WTC11 (cell line): ENCODE measurements at regions not wholly inside any gene's neighbourhood (a gene's known extent, or its start where the extent isn't known, plus 50 kb on each side); places are given as distances from the start of the nearest gene placed in this dataset.

Experiments used
- ATAC-seq: fragments of 200-7000 bp; cut with Tn5 transposase; 2 replicates; pipeline ENCODE4 v1.10.0; 2021; ENCODE audit warnings: mild to moderate bottlenecking, moderate library complexity
- CTCF ChIA-PET: fragments of 300-600 bp; sonication (Branson Sonifier 250); formaldehyde crosslinking; loops from one replicate; lab custom pipeline; 2021; ENCODE audit warnings: antibody characterized with exemption; lab: Charles Lee
- POLR2A ChIA-PET: fragments of 350-600 bp; sonication (Branson Sonifier 250); formaldehyde crosslinking; loops from one replicate; lab custom pipeline; 2021; ENCODE audit warnings: antibody characterized with exemption; lab: Charles Lee
- DNase-seq: peaks from one replicate; pipeline ENCODE4 v3.0.0; 2021; ENCODE audit warnings: low spot score
- H3K27ac Mint-ChIP-seq: 2 replicates; pipeline ENCODE4 v1.8.0; 2021; ENCODE audit warnings: mixed read lengths
- H3K27me3 Mint-ChIP-seq: 2 replicates; pipeline ENCODE4 v1.8.0; 2021; ENCODE audit warnings: low read depth, mild to moderate bottlenecking, moderate library complexity, mixed read lengths
- H3K36me3 Mint-ChIP-seq: 2 replicates; pipeline ENCODE4 v1.8.0; 2021; ENCODE audit warnings: mixed read lengths
- H3K4me1 Mint-ChIP-seq: 2 replicates; pipeline ENCODE4 v1.8.0; 2022; ENCODE audit warnings: mixed read lengths
- H3K4me3 Mint-ChIP-seq: 2 replicates; pipeline ENCODE4 v1.8.0; 2021; ENCODE audit warnings: mild to moderate bottlenecking, moderate library complexity, mixed read lengths
- H3K9me3 Mint-ChIP-seq: 2 replicates; pipeline ENCODE4 v1.8.0; 2021; ENCODE audit warnings: mixed read lengths
- GABPB1 ChIP-seq: sonication (generic); formaldehyde crosslinking; IDR thresholded peaks from 2 replicates; pipeline ENCODE4 v1.8.1; 2023; ENCODE audit warnings: mild to moderate bottlenecking, missing genetic modification reagents
- JAZF1 ChIP-seq: fragments of 250-450 bp; sonication (Bioruptor Pico); IDR thresholded peaks from 2 replicates; pipeline ENCODE4 v1.9.0; 2021; ENCODE audit warnings: moderate library complexity, mild to moderate bottlenecking, inconsistent platforms
- MYBL2 ChIP-seq: sonication (generic); formaldehyde crosslinking; IDR thresholded peaks from 2 replicates; pipeline ENCODE4 v1.8.1; 2023; ENCODE audit warnings: mild to moderate bottlenecking, moderate library complexity, missing genetic modification reagents
- NFE2L1 ChIP-seq: sonication (generic); formaldehyde crosslinking; IDR thresholded peaks from 2 replicates; pipeline ENCODE4 v1.8.1; 2023; ENCODE audit warnings: missing genetic modification reagents
- NFYB ChIP-seq: sonication (generic); formaldehyde crosslinking; conservative IDR thresholded peaks from 2 replicates; pipeline ENCODE4 v1.8.0; 2022; ENCODE audit warnings: low read depth, missing genetic modification reagents
- OVOL2 ChIP-seq: fragments of 250-450 bp; sonication (Bioruptor Pico); IDR thresholded peaks from 2 replicates; pipeline ENCODE4 v1.9.0; 2021; ENCODE audit warnings: mild to moderate bottlenecking, borderline replicate concordance
- TCF7 ChIP-seq: sonication (generic); formaldehyde crosslinking; IDR thresholded peaks from 2 replicates; pipeline ENCODE4 v1.8.0; 2022; ENCODE audit warnings: mild to moderate bottlenecking, low read depth, missing genetic modification reagents, moderate library complexity
- TEAD1 ChIP-seq: sonication (generic); formaldehyde crosslinking; IDR thresholded peaks from 2 replicates; pipeline ENCODE4 v1.8.0; 2022; ENCODE audit warnings: mild to moderate bottlenecking, missing genetic modification reagents
- ZNF121 ChIP-seq: sonication (generic); formaldehyde crosslinking; IDR thresholded peaks from 2 replicates; pipeline ENCODE4 v1.8.0; 2023; ENCODE audit warnings: missing genetic modification reagents
- ZNF138 ChIP-seq: sonication (generic); formaldehyde crosslinking; conservative IDR thresholded peaks from 2 replicates; pipeline ENCODE4 v1.8.1; 2022; ENCODE audit warnings: mild to moderate bottlenecking, moderate library complexity, missing genetic modification reagents
- ZNF416 ChIP-seq: fragments of 250-450 bp; sonication (Bioruptor Pico); IDR thresholded peaks from 2 replicates; pipeline ENCODE4 v1.9.0; 2021; ENCODE audit warnings: mild to moderate bottlenecking, inconsistent platforms
- ZNF671 ChIP-seq: fragments of 250-450 bp; sonication (Bioruptor Pico); IDR thresholded peaks from 2 replicates; pipeline ENCODE4 v1.8.0; 2021; ENCODE audit warnings: mild to moderate bottlenecking
- TF ChIP-seq, protein P1 (sequence below): fragments of 250-450 bp; sonication (Bioruptor Pico); IDR thresholded peaks from 2 replicates; pipeline ENCODE4 v1.8.0; 2021; ENCODE audit warnings: mild to moderate bottlenecking
- TF ChIP-seq, protein P2 (sequence below): sonication (generic); formaldehyde crosslinking; IDR thresholded peaks from 2 replicates; pipeline ENCODE4 v1.8.1; 2023; ENCODE audit warnings: mild to moderate bottlenecking, missing genetic modification reagents, moderate library complexity
- TF ChIP-seq, protein P3 (sequence below): sonication (generic); formaldehyde crosslinking; IDR thresholded peaks from 2 replicates; pipeline ENCODE4 v1.8.0; 2022; ENCODE audit warnings: mild to moderate bottlenecking, missing genetic modification reagents
- TF ChIP-seq, protein P4 (sequence below): fragments of 250-450 bp; sonication (Bioruptor Pico); IDR thresholded peaks from 2 replicates; pipeline ENCODE4 v1.9.0; 2021; ENCODE audit warnings: moderate library complexity, mild to moderate bottlenecking, inconsistent platforms, borderline replicate concordance
- TF ChIP-seq, protein P5 (sequence below): fragments of 250-450 bp; sonication (Bioruptor Pico); IDR thresholded peaks from 2 replicates; pipeline ENCODE4 v2.1.2; 2022; ENCODE audit warnings: mild to moderate bottlenecking, moderate library complexity
- TF ChIP-seq, protein P6 (sequence below): sonication (generic); formaldehyde crosslinking; IDR thresholded peaks from 2 replicates; pipeline ENCODE4 v1.8.1; 2023; ENCODE audit warnings: mild to moderate bottlenecking, missing genetic modification reagents, moderate library complexity
- TF ChIP-seq, protein P7 (sequence below): fragments of 250-450 bp; sonication (Bioruptor Pico); conservative IDR thresholded peaks from 2 replicates; pipeline ENCODE4 v1.9.0; 2021; ENCODE audit warnings: mild to moderate bottlenecking
- TF ChIP-seq, protein P8 (sequence below): sonication (generic); formaldehyde crosslinking; IDR thresholded peaks from 2 replicates; pipeline ENCODE4 v1.8.1; 2022; ENCODE audit warnings: low read depth, missing genetic modification reagents, borderline replicate concordance

DNA sequence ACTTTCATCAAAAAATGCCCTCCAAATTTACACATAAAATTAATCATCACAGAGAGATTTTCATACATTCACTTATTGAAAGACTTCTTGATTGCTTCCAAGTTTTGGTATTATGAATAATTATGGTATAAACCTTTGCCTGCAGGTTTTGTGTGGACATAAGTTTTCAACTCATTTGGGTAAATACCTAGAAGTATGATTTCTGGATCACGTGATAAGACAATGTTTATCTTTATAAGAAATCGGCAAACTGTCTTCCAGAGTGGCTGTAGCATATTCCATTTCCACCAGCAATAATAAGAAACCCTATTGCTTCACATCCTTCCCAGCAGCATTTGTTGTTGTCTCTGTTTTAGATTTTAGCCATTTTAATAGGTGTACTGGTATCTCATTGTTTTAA is 1507.0 kb upstream of the IGFBP7 start:
- no peak overlapping the region for H3K4me3 Mint-ChIP-seq
- ATAC-seq = no peak
- CTCF ChIA-PET = no interaction called here
- no peaks in the 10 kb centered on the region for H3K27me3 Mint-ChIP-seq
- H3K4me1 Mint-ChIP-seq = peaks cover 4% of the 10 kb centered on the region; the same call in 1 of the 2 replicates
- POLR2A ChIA-PET = no interaction called here
- H3K36me3 Mint-ChIP-seq = peaks cover 36% of the 10 kb centered on the region
- H3K27ac Mint-ChIP-seq = no peak overlapping the region
- no peak for DNase-seq
- TF ChIP-seq ZNF416 (CRISPR knock-in tag) (no peak), ZNF138 (CRISPR knock-in tag) (no peak), OVOL2 (CRISPR knock-in tag) (no peak), NFYB (CRISPR knock-in tag) (no peak), GABPB1 (no peak), ZNF121 (CRISPR knock-in tag) (no peak), MYBL2 (CRISPR knock-in tag) (no peak), TCF7 (CRISPR knock-in tag) (no peak), TEAD1 (CRISPR knock-in tag) (no peak), NFE2L1 (CRISPR knock-in tag) (no peak), JAZF1 (CRISPR knock-in tag) (no peak), ZNF671 (CRISPR knock-in tag) (no peak)
- TF ChIP-seq, protein P1, sequence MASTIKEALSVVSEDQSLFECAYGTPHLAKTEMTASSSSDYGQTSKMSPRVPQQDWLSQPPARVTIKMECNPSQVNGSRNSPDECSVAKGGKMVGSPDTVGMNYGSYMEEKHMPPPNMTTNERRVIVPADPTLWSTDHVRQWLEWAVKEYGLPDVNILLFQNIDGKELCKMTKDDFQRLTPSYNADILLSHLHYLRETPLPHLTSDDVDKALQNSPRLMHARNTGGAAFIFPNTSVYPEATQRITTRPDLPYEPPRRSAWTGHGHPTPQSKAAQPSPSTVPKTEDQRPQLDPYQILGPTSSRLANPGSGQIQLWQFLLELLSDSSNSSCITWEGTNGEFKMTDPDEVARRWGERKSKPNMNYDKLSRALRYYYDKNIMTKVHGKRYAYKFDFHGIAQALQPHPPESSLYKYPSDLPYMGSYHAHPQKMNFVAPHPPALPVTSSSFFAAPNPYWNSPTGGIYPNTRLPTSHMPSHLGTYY (CRISPR knock-in tag) = no peak
- TF ChIP-seq, protein P2, sequence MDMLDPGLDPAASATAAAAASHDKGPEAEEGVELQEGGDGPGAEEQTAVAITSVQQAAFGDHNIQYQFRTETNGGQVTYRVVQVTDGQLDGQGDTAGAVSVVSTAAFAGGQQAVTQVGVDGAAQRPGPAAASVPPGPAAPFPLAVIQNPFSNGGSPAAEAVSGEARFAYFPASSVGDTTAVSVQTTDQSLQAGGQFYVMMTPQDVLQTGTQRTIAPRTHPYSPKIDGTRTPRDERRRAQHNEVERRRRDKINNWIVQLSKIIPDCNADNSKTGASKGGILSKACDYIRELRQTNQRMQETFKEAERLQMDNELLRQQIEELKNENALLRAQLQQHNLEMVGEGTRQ (CRISPR knock-in tag) = no peak
- TF ChIP-seq, protein P3, sequence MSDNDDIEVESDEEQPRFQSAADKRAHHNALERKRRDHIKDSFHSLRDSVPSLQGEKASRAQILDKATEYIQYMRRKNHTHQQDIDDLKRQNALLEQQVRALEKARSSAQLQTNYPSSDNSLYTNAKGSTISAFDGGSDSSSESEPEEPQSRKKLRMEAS (CRISPR knock-in tag) = no peak
- TF ChIP-seq, protein P4, sequence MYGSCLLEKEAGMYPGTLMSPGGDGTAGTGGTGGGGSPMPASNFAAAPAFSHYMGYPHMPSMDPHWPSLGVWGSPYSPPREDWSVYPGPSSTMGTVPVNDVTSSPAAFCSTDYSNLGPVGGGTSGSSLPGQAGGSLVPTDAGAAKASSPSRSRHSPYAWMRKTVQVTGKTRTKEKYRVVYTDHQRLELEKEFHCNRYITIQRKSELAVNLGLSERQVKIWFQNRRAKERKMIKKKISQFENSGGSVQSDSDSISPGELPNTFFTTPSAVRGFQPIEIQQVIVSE (CRISPR knock-in tag) = no peak
- TF ChIP-seq, protein P5, sequence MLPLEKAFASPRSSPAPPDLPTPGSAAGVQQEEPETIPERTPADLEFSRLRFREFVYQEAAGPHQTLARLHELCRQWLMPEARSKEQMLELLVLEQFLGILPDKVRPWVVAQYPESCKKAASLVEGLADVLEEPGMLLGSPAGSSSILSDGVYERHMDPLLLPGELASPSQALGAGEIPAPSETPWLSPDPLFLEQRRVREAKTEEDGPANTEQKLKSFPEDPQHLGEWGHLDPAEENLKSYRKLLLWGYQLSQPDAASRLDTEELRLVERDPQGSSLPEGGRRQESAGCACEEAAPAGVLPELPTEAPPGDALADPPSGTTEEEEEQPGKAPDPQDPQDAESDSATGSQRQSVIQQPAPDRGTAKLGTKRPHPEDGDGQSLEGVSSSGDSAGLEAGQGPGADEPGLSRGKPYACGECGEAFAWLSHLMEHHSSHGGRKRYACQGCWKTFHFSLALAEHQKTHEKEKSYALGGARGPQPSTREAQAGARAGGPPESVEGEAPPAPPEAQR (CRISPR knock-in tag) = no peak
- TF ChIP-seq, protein P6, sequence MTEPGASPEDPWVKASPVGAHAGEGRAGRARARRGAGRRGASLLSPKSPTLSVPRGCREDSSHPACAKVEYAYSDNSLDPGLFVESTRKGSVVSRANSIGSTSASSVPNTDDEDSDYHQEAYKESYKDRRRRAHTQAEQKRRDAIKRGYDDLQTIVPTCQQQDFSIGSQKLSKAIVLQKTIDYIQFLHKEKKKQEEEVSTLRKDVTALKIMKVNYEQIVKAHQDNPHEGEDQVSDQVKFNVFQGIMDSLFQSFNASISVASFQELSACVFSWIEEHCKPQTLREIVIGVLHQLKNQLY (CRISPR knock-in tag) = no peak
- TF ChIP-seq, protein P7, sequence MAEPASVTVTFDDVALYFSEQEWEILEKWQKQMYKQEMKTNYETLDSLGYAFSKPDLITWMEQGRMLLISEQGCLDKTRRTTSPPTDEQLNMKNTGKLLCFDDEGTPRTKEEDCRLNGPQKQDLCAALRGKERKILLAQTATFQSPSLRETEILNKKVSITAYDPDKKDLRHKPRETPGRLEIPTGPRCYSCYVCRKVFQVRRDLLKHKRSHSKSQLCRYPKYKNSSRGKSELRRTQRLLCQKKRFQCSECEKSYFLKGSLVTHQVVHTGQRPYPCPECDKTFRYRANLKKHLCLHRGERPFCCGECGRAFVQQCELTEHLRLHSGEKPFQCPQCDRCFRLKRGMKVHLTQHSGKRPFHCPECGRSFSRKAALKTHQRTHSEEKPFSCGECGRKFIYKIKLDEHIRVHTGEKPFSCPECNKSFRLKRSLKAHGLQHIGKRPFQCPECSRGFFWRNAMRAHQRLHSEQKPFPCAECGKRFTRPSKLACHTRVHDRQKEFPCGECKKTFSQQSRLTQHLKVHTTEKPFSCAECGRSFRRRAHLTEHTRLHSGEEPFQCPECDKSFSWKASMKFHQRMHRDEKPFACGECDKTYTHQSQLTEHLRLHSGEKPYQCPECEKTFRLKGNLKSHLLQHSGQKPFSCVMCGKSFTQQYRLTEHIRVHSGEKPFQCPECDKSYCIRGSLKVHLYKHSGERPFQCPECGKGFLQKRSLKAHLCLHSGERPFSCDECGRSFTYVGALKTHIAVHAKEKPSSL (CRISPR knock-in tag) = no peak
- TF ChIP-seq, protein P8, sequence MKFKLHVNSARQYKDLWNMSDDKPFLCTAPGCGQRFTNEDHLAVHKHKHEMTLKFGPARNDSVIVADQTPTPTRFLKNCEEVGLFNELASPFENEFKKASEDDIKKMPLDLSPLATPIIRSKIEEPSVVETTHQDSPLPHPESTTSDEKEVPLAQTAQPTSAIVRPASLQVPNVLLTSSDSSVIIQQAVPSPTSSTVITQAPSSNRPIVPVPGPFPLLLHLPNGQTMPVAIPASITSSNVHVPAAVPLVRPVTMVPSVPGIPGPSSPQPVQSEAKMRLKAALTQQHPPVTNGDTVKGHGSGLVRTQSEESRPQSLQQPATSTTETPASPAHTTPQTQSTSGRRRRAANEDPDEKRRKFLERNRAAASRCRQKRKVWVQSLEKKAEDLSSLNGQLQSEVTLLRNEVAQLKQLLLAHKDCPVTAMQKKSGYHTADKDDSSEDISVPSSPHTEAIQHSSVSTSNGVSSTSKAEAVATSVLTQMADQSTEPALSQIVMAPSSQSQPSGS = no peak
- TF ChIP-seq, all 79 proteins: peak for 0
- peaks cover 44% of the 10 kb centered on the region for H3K9me3 Mint-ChIP-seq
